IMR-90 (cell line): ENCODE measurements at regions not wholly inside any gene's neighbourhood (a gene's known extent, or its start where the extent isn't known, plus 50 kb on each side); places are given as distances from the start of the nearest gene placed in this dataset.

Experiments used
- ATAC-seq: fragments of 200-7000 bp; cut with Tn5 transposase; 2 replicates; pipeline ENCODE4 v1.9.1; 2020; ENCODE audit warnings: low read depth, mild to moderate bottlenecking, moderate library complexity
- BruUV-seq: library from RNA; stranded (reverse); fragments of 400-500 nt; replicated peaks from 2 replicates; lab custom pipeline; 2021; lab: Mats Ljungman, UMichigan
- CTCF ChIA-PET: fragments of 300-600 bp; formaldehyde crosslinking; extraction: SDS; loops from one replicate; lab custom pipeline; 2021; ENCODE audit warnings: antibody characterized with exemption; lab: Yijun Ruan, JAX
- POLR2A ChIA-PET: fragments of 300-600 bp; sonication (Branson Sonifier 250); formaldehyde crosslinking; loops from one replicate; lab custom pipeline; 2022; ENCODE audit warnings: antibody characterized with exemption; ENCODE audit not compliant: unreplicated experiment; lab: Charles Lee
- DNase-seq: peaks from one replicate; pipeline ENCODE4 v3.0.0; 2013
- H2AFZ ChIP-seq: replicated peaks from 2 replicates; pipeline ENCODE3; 2013; ENCODE audit warnings: low read length, mild to moderate bottlenecking; ENCODE audit not compliant: poor library complexity
- H2AK5ac ChIP-seq: 2 replicates; pipeline ENCODE4 v1.6.1; 2013; ENCODE audit warnings: low read depth, low read length, inconsistent platforms
- H2AK9ac ChIP-seq: replicated peaks from 2 replicates; pipeline ENCODE3; 2013; ENCODE audit warnings: mild to moderate bottlenecking, low read depth, low read length, moderate library complexity; ENCODE audit not compliant: poor library complexity
- H2BK120ac ChIP-seq: 2 replicates; pipeline ENCODE4 v1.6.1; 2013; ENCODE audit warnings: low read depth, low read length, inconsistent platforms
- H2BK15ac ChIP-seq: 3 replicates; pipeline ENCODE4 v1.6.1; 2013; ENCODE audit warnings: low read depth, low read length, inconsistent platforms
- H2BK20ac ChIP-seq: 2 replicates; pipeline ENCODE4 v1.6.1; 2013; ENCODE audit warnings: low read depth, mild to moderate bottlenecking, inconsistent platforms, low read length, moderate library complexity
- H2BK5ac ChIP-seq: 2 replicates; pipeline ENCODE4 v1.6.1; 2013; ENCODE audit warnings: mild to moderate bottlenecking, low read depth, low read length, inconsistent platforms; ENCODE audit not compliant: poor library complexity, severe bottlenecking
- H3K14ac ChIP-seq: replicated peaks from 2 replicates; pipeline ENCODE4 v1.6.1; 2013; ENCODE audit warnings: low read depth, low read length, inconsistent platforms
- H3K18ac ChIP-seq: 2 replicates; pipeline ENCODE4 v1.6.1; 2013; ENCODE audit warnings: low read depth, low read length, control low read depth
- H3K23ac ChIP-seq: 2 replicates; pipeline ENCODE4 v1.6.1; 2013; ENCODE audit warnings: low read depth, low read length, inconsistent platforms
- H3K27ac ChIP-seq: 2 replicates; pipeline ENCODE4 v1.5.1; 2013; ENCODE audit warnings: mild to moderate bottlenecking, control low read depth, low read length; ENCODE audit not compliant: insufficient read depth
- H3K27me3 ChIP-seq: 2 replicates; pipeline ENCODE4 v1.6.1; 2013; ENCODE audit warnings: low read length; ENCODE audit not compliant: control insufficient read depth, insufficient read depth
- H3K36me3 ChIP-seq: 2 replicates; pipeline ENCODE4 v1.6.1; 2013; ENCODE audit warnings: low read length, mixed read lengths; ENCODE audit not compliant: control insufficient read depth, insufficient read depth
- H3K4ac ChIP-seq: 2 replicates; pipeline ENCODE4 v1.6.1; 2013; ENCODE audit warnings: low read depth, low read length, inconsistent platforms
- H3K4me1 ChIP-seq: 2 replicates; pipeline ENCODE4 v1.6.1; 2013; ENCODE audit warnings: low read length, mixed read lengths; ENCODE audit not compliant: control insufficient read depth, insufficient read depth
- H3K4me2 ChIP-seq: 2 replicates; pipeline ENCODE4 v1.6.1; 2013; ENCODE audit warnings: low read depth, mild to moderate bottlenecking, control low read depth, low read length, moderate library complexity
- H3K4me3 ChIP-seq: 2 replicates; pipeline ENCODE4 v1.5.1; 2013; ENCODE audit warnings: low read depth, mild to moderate bottlenecking, control low read depth, low read length, moderate library complexity; ENCODE audit not compliant: insufficient read depth
- H3K56ac ChIP-seq: 2 replicates; pipeline ENCODE4 v1.6.1; 2013; ENCODE audit warnings: low read length, inconsistent platforms; ENCODE audit not compliant: insufficient read depth; ENCODE audit errors: extremely low read depth
- H3K79me1 ChIP-seq, 2 experiments: 2 replicates each; pipeline ENCODE4 v1.6.1; 2013; ENCODE audit warnings: low read length in 2 of 2, inconsistent platforms in 1 of 2, low read depth in 1 of 2
- H3K9ac ChIP-seq: 2 replicates; pipeline ENCODE4 v1.6.1; 2013; ENCODE audit warnings: low read depth, low read length, control low read depth
- H3K9me1 ChIP-seq: 2 replicates; pipeline ENCODE4 v1.6.1; 2013; ENCODE audit warnings: low read length, inconsistent platforms; ENCODE audit not compliant: insufficient read depth
- H3K9me3 ChIP-seq: 2 replicates; pipeline ENCODE4 v1.6.1; 2013; ENCODE audit warnings: low read length; ENCODE audit not compliant: control insufficient read depth, insufficient read depth
- H4K20me1 ChIP-seq: 2 replicates; pipeline ENCODE4 v1.6.1; 2013; ENCODE audit warnings: low read length, inconsistent platforms; ENCODE audit not compliant: insufficient read depth
- H4K5ac ChIP-seq: 2 replicates; pipeline ENCODE4 v1.6.1; 2013; ENCODE audit warnings: mild to moderate bottlenecking, low read depth, low read length, control low read depth
- H4K8ac ChIP-seq, 2 experiments: 2 replicates each; pipeline ENCODE4 v1.6.1; 2013; ENCODE audit warnings: low read depth in 2 of 2, low read length in 2 of 2, control low read depth in 1 of 2, inconsistent platforms in 1 of 2
- H4K91ac ChIP-seq: 2 replicates; pipeline ENCODE4 v1.6.1; 2013; ENCODE audit warnings: low read depth, low read length, inconsistent platforms; ENCODE audit not compliant: insufficient read depth
- BHLHE40 ChIP-seq: fragments of 150-350 bp; IDR thresholded peaks from 2 replicates; pipeline ENCODE4 v1.6.1; 2016; ENCODE audit warnings: mild to moderate bottlenecking, low read depth, low read length
- CEBPB ChIP-seq: IDR thresholded peaks from 2 replicates; pipeline ENCODE4 v1.6.1; 2012; ENCODE audit warnings: low read depth, low read length, improper control_type of control experiment
- CHD1 ChIP-seq: IDR thresholded peaks from 2 replicates; pipeline ENCODE4 v1.6.1; 2012; ENCODE audit warnings: low read depth, low read length, improper control_type of control experiment
- FOS ChIP-seq: fragments of 150-350 bp; IDR thresholded peaks from 2 replicates; pipeline ENCODE4 v1.6.1; 2016; ENCODE audit warnings: low read depth, low read length
- MAFK ChIP-seq: IDR thresholded peaks from 2 replicates; pipeline ENCODE4 v1.6.1; 2012; ENCODE audit warnings: low read depth, low read length, improper control_type of control experiment
- MAZ ChIP-seq: IDR thresholded peaks from 2 replicates; pipeline ENCODE4 v1.6.1; 2012; ENCODE audit warnings: low read depth, mild to moderate bottlenecking, low read length, improper control_type of control experiment, moderate library complexity, borderline replicate concordance
- MXI1 ChIP-seq: IDR thresholded peaks from 2 replicates; pipeline ENCODE4 v1.6.1; 2012; ENCODE audit warnings: low read depth, mild to moderate bottlenecking, low read length, moderate library complexity, borderline replicate concordance
- NFE2L2 ChIP-seq: fragments of 150-350 bp; IDR thresholded peaks from 2 replicates; pipeline ENCODE4 v1.6.1; 2016; ENCODE audit warnings: low read depth, mild to moderate bottlenecking, low read length
- POLR2A ChIP-seq: IDR thresholded peaks from 2 replicates; pipeline ENCODE4 v1.6.1; 2012; ENCODE audit warnings: mild to moderate bottlenecking, low read depth, low read length
- RAD21 ChIP-seq: IDR thresholded peaks from 2 replicates; pipeline ENCODE4 v1.6.1; 2012; ENCODE audit warnings: low read length, improper control_type of control experiment
- RCOR1 ChIP-seq: IDR thresholded peaks from 2 replicates; pipeline ENCODE4 v1.6.1; 2012; ENCODE audit warnings: mild to moderate bottlenecking, low read length, improper control_type of control experiment; ENCODE audit not compliant: insufficient replicate concordance
- RFX5 ChIP-seq: IDR thresholded peaks from 2 replicates; pipeline ENCODE4 v1.8.0; 2012; ENCODE audit warnings: low read depth, mild to moderate bottlenecking, low read length, moderate library complexity
- SMC3 ChIP-seq: fragments of 150-350 bp; IDR thresholded peaks from 2 replicates; pipeline ENCODE4 v1.6.1; 2016; ENCODE audit warnings: low read depth, mild to moderate bottlenecking, antibody characterized with exemption, low read length, moderate library complexity
- WGBS, 2 experiments: methylation state at CpG; one replicate each; pipeline versions ENCODE4 v1.1.5 to v1.1.7; 2013; ENCODE audit warnings: missing lambda C conversion rate in 2 of 2; ENCODE audit not compliant: insufficient read length in 1 of 2; ENCODE audit errors: extremely low coverage in 2 of 2; 5-methylcytosine and 5-hydroxymethylcytosine counted together
- dilution Hi-C: fragments of 300-500 bp; cut with HindIII; formaldehyde crosslinking; loops from one replicate; pipeline ENCODE4 v1.14.3; 2018; ENCODE audit warnings: low sequenced_read_pairs; ENCODE audit not compliant: unreplicated experiment
- in situ Hi-C: fragments of 300-500 bp; cut with MboI; formaldehyde crosslinking; loops from 3 replicates; pipeline ENCODE4 v1.14.3; 2019; ENCODE audit warnings: low sequenced_read_pairs, inconsistent platforms, mixed read lengths
- intact Hi-C: fragments of 100-400 bp; cut with micrococcal nuclease; formaldehyde crosslinking; loops from 2 replicates; pipeline ENCODE4 v1.10.0; 2022
- TF ChIP-seq, protein P1 (sequence below): fragments of 150-350 bp; IDR thresholded peaks from 2 replicates; pipeline ENCODE4 v1.6.1; 2016; ENCODE audit warnings: low read depth, mild to moderate bottlenecking, low read length, moderate library complexity, borderline replicate concordance
- TF ChIP-seq, protein P2 (sequence below): conservative IDR thresholded peaks from 2 replicates; pipeline ENCODE4 v1.5.1; 2012; ENCODE audit warnings: mild to moderate bottlenecking, low read depth, low read length, improper control_type of control experiment
- TF ChIP-seq, protein P3 (sequence below): fragments of 150-350 bp; IDR thresholded peaks from 2 replicates; pipeline ENCODE4 v1.6.1; 2017; ENCODE audit warnings: mild to moderate bottlenecking, antibody characterized with exemption, low read length, low read depth

GRCh38 chr2:234816491-234816890 lies 135.3 kb upstream of the SH3BP4 start:
- CTCF ChIA-PET = no interaction called here
- Histone ChIP-seq H2BK5ac (no peak overlapping the region), H3K23ac (no peak overlapping the region), H2AFZ (no peak overlapping the region), H2BK120ac (no peak overlapping the region), H3K4me3 (no peak overlapping the region), H3K9ac (no peak overlapping the region), H3K4ac (no peak overlapping the region), H4K20me1 (no peaks in the 10 kb centered on the region), H2AK9ac (no peak overlapping the region), H3K18ac (no peak overlapping the region), H2BK15ac (no peak overlapping the region), H3K9me1 (no peaks in the 10 kb centered on the region), H3K9me3 (no peaks in the 10 kb centered on the region), H2AK5ac (no peak overlapping the region), H2BK20ac (no peak overlapping the region), H4K5ac (no peak overlapping the region), H3K4me2 (no peak overlapping the region), H3K14ac (no peak overlapping the region), H4K8ac (no peak overlapping the region), H3K27me3 (peaks cover 7% of the 10 kb centered on the region), H4K91ac (no peak overlapping the region), H3K4me1 (no peaks in the 10 kb centered on the region), H3K36me3 (no peaks in the 10 kb centered on the region), H3K27ac (no peak overlapping the region), H3K56ac (no peak overlapping the region), H3K79me1 (no peaks in the 10 kb centered on the region)
- DNase-seq = no peak
- dilution Hi-C loops (no loop called here), in situ Hi-C loops (no loop called here), intact Hi-C loops (no loop called here)
- BruUV-seq = no TSS peak
- POLR2A ChIA-PET = interaction anchor here (0.6 kb wide), 1 partner anchor 9 kb away, joined by 3 read pairs; no protein-coding TSS in a partner anchor
- WGBS, 2 experiments = no CpG with 5 or more reads among the region's 10 CpGs
- TF ChIP-seq, protein P1, sequence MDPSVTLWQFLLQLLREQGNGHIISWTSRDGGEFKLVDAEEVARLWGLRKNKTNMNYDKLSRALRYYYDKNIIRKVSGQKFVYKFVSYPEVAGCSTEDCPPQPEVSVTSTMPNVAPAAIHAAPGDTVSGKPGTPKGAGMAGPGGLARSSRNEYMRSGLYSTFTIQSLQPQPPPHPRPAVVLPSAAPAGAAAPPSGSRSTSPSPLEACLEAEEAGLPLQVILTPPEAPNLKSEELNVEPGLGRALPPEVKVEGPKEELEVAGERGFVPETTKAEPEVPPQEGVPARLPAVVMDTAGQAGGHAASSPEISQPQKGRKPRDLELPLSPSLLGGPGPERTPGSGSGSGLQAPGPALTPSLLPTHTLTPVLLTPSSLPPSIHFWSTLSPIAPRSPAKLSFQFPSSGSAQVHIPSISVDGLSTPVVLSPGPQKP = no peak
- TF ChIP-seq NFE2L2 = no peak
- TF ChIP-seq SMC3 = no peak
- TF ChIP-seq FOS = no peak
- TF ChIP-seq MAFK = no peak
- TF ChIP-seq MAZ = no peak
- TF ChIP-seq, protein P2, sequence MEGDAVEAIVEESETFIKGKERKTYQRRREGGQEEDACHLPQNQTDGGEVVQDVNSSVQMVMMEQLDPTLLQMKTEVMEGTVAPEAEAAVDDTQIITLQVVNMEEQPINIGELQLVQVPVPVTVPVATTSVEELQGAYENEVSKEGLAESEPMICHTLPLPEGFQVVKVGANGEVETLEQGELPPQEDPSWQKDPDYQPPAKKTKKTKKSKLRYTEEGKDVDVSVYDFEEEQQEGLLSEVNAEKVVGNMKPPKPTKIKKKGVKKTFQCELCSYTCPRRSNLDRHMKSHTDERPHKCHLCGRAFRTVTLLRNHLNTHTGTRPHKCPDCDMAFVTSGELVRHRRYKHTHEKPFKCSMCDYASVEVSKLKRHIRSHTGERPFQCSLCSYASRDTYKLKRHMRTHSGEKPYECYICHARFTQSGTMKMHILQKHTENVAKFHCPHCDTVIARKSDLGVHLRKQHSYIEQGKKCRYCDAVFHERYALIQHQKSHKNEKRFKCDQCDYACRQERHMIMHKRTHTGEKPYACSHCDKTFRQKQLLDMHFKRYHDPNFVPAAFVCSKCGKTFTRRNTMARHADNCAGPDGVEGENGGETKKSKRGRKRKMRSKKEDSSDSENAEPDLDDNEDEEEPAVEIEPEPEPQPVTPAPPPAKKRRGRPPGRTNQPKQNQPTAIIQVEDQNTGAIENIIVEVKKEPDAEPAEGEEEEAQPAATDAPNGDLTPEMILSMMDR = no peak
- TF ChIP-seq BHLHE40 = no peak
- TF ChIP-seq, protein P3, sequence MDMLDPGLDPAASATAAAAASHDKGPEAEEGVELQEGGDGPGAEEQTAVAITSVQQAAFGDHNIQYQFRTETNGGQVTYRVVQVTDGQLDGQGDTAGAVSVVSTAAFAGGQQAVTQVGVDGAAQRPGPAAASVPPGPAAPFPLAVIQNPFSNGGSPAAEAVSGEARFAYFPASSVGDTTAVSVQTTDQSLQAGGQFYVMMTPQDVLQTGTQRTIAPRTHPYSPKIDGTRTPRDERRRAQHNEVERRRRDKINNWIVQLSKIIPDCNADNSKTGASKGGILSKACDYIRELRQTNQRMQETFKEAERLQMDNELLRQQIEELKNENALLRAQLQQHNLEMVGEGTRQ = no peak
- no peak for TF ChIP-seq RCOR1
- no peak for TF ChIP-seq CEBPB
- no peak for TF ChIP-seq RFX5
- TF ChIP-seq RAD21 = no peak
- TF ChIP-seq POLR2A = no peak
- no peak for TF ChIP-seq MXI1
- no peak for TF ChIP-seq CHD1
- no peak for ATAC-seq
